ENCODE measurements at regions not wholly inside any gene's neighbourhood (a gene's known extent, or its start where the extent isn't known, plus 50 kb on each side); places are given as distances from the start of the nearest gene placed in this dataset.

DNA sequence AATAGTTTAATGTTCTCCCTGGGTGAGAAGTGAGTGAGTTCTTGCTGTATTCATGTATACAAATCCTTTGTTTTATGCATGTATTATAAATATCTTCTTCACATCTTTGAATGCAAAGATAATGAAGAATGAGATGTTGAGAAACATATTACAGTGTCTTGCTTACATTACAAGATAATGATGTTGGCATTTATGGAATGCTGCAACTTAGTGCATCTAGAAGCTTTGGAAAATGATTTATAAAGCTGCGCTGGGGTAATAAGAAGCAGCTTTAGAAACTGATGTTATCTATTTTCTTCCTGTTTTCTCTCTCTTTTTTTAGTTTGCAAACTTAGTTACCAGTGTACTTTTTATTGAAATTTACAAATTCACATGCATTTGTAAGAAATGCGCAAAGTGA is 673.4 kb downstream of the KCTD16 start:
- Histone ChIP-seq H4K20me1 (ENCODE audit: insufficient read depth) (no peaks in the 10 kb centered on the region), H3F3A (ENCODE audit: insufficient read depth, low read depth) (no peaks in the 10 kb centered on the region), H3K79me2 (ENCODE audit: low read depth) (no peaks in the 10 kb centered on the region), H3K4me2 (no peak overlapping the region), H3K9me3 (ENCODE audit: insufficient read depth, low read depth) (no peaks in the 10 kb centered on the region), H3K4me1 (replicated peaks; ENCODE audit: insufficient read depth) (no peaks in the 10 kb centered on the region), H2AFZ (no peak overlapping the region), H3K4me3 (no peak overlapping the region), H3K36me3 (ENCODE audit: low read depth) (no peaks in the 10 kb centered on the region), H3K9me2 (ENCODE audit: insufficient read depth) (no peaks in the 10 kb centered on the region), H3K27ac (no peak overlapping the region), H3K27me3 (ENCODE audit: insufficient read depth, low read depth) (no peaks in the 10 kb centered on the region)
- ChIA-PET CTCF (no interaction called here), POLR2A (ENCODE audit: unreplicated experiment) (no interaction called here)
- intact Hi-C loops (cut with micrococcal nuclease; ENCODE audit: unreplicated experiment), result no loop called here
- no peak for DNase-seq
- no TSS peak for BruUV-seq (replicated peaks)
- TF ChIP-seq EZH2 (IDR thresholded peaks at IDR 0.05; ENCODE audit: low read depth), result no peak
- TF ChIP-seq, protein P1, sequence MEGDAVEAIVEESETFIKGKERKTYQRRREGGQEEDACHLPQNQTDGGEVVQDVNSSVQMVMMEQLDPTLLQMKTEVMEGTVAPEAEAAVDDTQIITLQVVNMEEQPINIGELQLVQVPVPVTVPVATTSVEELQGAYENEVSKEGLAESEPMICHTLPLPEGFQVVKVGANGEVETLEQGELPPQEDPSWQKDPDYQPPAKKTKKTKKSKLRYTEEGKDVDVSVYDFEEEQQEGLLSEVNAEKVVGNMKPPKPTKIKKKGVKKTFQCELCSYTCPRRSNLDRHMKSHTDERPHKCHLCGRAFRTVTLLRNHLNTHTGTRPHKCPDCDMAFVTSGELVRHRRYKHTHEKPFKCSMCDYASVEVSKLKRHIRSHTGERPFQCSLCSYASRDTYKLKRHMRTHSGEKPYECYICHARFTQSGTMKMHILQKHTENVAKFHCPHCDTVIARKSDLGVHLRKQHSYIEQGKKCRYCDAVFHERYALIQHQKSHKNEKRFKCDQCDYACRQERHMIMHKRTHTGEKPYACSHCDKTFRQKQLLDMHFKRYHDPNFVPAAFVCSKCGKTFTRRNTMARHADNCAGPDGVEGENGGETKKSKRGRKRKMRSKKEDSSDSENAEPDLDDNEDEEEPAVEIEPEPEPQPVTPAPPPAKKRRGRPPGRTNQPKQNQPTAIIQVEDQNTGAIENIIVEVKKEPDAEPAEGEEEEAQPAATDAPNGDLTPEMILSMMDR (conservative IDR thresholded peaks at IDR 0.05), result no peak

DNA sequence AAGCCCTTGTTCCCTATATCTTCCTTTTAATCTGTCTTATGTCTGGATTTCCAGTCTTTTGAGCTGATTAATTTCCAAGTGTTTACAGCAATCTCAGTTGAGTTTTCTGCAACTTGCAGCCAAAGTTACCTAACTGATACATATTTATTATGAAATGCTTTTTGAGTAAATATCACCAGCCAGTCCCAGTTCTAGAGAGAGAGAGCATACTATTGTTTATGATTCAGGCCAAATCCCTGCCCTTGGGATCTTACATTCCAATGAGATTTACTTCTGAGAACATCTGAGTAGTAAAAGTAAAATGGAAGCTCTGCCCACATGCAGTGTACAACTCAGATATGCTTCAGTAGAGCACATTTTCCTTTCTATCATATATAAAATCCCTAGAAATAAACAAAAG is 661.7 kb downstream of the KCTD16 start:
- Histone ChIP-seq H3F3A (ENCODE audit: insufficient read depth, low read depth) (no peaks in the 10 kb centered on the region), H3K4me1 (replicated peaks; ENCODE audit: insufficient read depth) (no peaks in the 10 kb centered on the region), H3K9me2 (ENCODE audit: insufficient read depth) (no peaks in the 10 kb centered on the region), H3K27me3 (ENCODE audit: insufficient read depth, low read depth) (no peaks in the 10 kb centered on the region), H3K4me2 (no peak overlapping the region), H2AFZ (no peak overlapping the region), H3K79me2 (ENCODE audit: low read depth) (no peaks in the 10 kb centered on the region), H3K4me3 (no peak overlapping the region), H3K9me3 (ENCODE audit: insufficient read depth, low read depth) (no peaks in the 10 kb centered on the region), H3K36me3 (ENCODE audit: low read depth) (no peaks in the 10 kb centered on the region), H4K20me1 (ENCODE audit: insufficient read depth) (no peaks in the 10 kb centered on the region), H3K27ac (no peak overlapping the region)
- ChIA-PET POLR2A (ENCODE audit: unreplicated experiment) (no interaction called here), CTCF (no interaction called here)
- intact Hi-C loops (cut with micrococcal nuclease; ENCODE audit: unreplicated experiment), result no loop called here
- DNase-seq, result no peak
- no TSS peak for BruUV-seq (replicated peaks)
- TF ChIP-seq, protein P1 (conservative IDR thresholded peaks at IDR 0.05), result no peak
- no peak for TF ChIP-seq EZH2 (IDR thresholded peaks at IDR 0.05; ENCODE audit: low read depth)

DNA sequence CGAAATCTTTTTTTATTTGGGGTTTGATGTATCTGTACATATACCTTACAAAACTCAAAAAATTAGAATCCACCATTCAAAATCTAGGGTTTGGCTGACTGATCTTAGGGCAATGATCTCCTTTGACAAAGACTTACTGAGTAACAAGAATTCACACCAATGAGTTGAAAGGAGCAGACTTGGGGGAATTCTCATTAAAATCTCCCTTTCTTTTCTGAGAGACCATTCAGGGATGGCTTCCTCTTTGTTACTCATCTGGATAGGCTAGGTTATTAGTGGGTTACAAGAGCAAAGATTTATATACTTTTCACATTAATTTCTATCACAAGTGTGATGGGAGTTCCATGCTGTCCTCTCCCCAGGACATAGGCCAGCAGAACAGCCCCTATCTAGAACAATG is 661.0 kb downstream of the KCTD16 start:
- intact Hi-C loops (cut with micrococcal nuclease; ENCODE audit: unreplicated experiment), result no loop called here
- DNase-seq, result no peak
- Histone ChIP-seq H3K9me2 (ENCODE audit: insufficient read depth) (no peaks in the 10 kb centered on the region), H3K27ac (no peak overlapping the region), H3K4me3 (no peak overlapping the region), H3K4me1 (replicated peaks; ENCODE audit: insufficient read depth) (no peaks in the 10 kb centered on the region), H3K27me3 (ENCODE audit: insufficient read depth, low read depth) (no peaks in the 10 kb centered on the region), H4K20me1 (ENCODE audit: insufficient read depth) (no peaks in the 10 kb centered on the region), H3K36me3 (ENCODE audit: low read depth) (no peaks in the 10 kb centered on the region), H3F3A (ENCODE audit: insufficient read depth, low read depth) (no peaks in the 10 kb centered on the region), H3K4me2 (no peak overlapping the region), H3K9me3 (ENCODE audit: insufficient read depth, low read depth) (no peaks in the 10 kb centered on the region), H2AFZ (no peak overlapping the region), H3K79me2 (ENCODE audit: low read depth) (no peaks in the 10 kb centered on the region)
- no TSS peak for BruUV-seq (replicated peaks)
- CTCF ChIA-PET, result no interaction called here
- no peak for TF ChIP-seq EZH2 (IDR thresholded peaks at IDR 0.05; ENCODE audit: low read depth)
- TF ChIP-seq, protein P1 (conservative IDR thresholded peaks at IDR 0.05), result no peak
- POLR2A ChIA-PET (ENCODE audit: unreplicated experiment), result no interaction called here
